ENCODE measurements at regions not wholly inside any gene's neighbourhood (a gene's known extent, or its start where the extent isn't known, plus 50 kb on each side); places are given as distances from the start of the nearest gene placed in this dataset.
"Not testable (repeated sequence)": the region's sequence is repeated elsewhere in the genome, so short reads cannot be mapped to it uniquely, and the experiment has no call there.

DNA sequence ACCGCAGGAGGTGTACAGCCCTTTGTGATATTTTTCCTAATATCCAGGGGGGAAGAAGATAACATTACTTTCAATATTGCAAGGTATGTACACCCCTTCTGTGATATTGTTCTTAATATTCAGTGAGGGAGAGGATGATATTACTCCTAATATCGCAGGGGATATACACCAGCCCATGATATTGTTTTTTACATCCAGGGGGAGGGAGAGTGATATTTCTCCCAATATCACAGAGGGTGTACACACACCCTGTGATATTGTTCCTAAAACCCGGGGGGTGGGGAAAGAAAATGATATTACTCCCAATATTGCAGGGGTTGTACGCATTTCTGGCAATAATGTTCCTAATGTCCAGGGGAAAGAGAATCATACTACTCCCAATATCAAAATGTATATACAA lies 58.0 kb upstream of the SLC25A48 start:
- DNase-seq, result no peak

DNA sequence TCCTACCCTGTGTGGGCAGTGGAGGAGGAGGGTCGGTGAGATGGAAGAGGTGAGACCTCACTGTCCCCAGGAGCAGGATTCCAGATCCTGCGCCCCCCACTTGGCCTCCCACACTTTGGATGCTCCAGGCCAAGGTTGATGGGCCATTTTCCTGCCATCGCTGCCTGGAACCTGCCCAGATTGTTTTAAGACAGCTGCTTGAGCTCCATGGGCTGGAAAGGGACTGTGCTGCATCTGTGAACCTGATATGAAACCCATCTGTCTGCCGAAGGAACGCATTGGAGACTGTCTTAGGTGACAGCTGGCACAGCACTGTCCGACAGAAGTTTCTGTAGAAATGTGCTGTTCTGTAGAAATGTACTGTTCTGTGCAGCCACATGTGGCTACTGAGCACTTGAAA lies 72.7 kb upstream of the SLC25A48 start:
- DNase-seq, result no peak

GRCh38 chr5:135759149-135759784 lies 75.2 kb upstream of the SLC25A48 start:
- no peak for DNase-seq

- no peak for DNase-seq
These were observed 80.5 kb upstream of the SLC25A48 start for GRCh38 chr5:135753990-135754389.

DNA sequence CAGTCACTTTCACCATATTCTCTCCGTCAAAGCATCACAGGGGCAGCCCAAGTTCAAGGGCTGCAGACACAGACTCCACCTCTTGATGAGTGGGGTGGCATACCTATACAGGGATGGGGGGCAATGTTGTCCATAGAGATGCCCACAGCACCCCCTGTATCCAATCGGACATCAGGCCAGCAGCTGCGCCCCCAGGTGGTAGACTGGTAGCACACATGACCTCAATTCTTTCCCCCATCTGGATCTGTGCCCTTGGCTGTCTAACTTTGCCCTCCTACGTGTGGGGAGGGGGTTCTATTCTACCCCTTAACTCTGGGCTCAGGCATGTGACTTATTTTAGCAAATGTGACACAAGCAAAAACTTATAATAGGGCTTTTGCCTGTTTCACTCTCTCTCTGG lies 84.0 kb upstream of the SLC25A48 start:
- DNase-seq, result no peak

DNA sequence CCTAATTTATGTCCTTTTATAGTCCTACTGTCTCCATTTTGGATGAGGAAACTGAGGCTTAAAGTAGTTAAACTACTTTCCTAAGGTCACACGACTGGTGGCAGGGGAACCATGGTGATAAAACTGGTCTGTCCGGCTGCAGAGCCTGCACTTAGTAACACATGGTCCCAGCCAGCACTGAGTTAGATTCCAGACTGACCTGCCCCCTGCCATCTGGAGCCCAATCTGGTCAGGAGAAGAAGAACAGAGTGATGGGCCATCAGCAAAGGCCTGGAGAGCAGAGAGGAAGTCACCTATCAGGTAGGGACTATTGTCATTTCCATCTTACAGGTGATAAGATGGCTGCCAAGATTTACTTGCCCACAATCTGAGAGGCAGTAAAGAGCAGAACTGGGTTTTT lies 86.6 kb upstream of the SLC25A48 start:
- no peak for DNase-seq

GRCh38 chr5:135745897-135746500 lies 88.5 kb upstream of the SLC25A48 start:
- no peak for DNase-seq

GRCh38 chr5:135743705-135744411 lies 90.6 kb upstream of the SLC25A48 start:
- no peak for DNase-seq

DNA sequence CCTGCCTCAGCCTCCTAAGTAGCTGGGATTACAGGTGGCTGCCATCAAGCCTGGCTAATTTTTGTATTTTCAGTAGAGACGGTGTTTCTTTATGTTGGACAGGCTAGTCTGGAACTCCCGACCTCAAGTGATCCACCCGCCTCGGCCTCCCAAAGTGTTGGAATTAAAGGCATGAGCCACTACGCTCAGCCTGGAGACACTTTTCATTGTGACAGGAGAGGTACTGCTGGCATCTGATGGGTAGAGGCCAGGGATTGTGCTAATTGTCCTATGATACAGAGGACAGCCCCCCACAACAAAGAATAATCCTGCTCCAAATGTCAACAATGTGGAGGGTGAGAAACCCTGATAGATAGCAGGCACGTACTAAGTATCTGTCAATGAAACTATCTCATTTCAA lies 91.3 kb upstream of the SLC25A48 start:
- no peak for DNase-seq

- not testable (repeated sequence) for DNase-seq
These were observed 92.2 kb upstream of the SLC25A48 start for GRCh38 chr5:135742240-135742639.

GRCh38 chr5:135741040-135741439 lies 93.4 kb upstream of the SLC25A48 start:
- DNase-seq, result no peak

DNA sequence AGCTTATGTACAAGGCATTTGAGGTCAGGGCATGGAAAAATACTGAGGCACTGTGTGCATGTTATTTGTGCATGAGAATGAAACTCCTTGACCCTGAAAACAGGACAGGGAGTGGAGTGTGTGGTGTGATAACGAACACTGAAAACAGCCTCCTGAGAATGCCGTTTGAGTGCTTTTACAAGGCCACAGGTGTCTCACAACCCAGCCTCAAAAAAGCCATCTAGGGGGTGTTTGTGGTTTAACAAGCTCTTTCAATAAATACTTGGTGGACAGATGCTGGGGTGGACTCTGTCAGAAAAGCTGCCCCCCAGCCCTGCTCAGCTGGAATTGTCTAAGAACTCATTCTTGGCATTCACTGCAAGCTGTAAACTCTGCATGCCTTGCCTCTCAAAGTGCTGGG lies 94.0 kb upstream of the SLC25A48 start:
- no peak for DNase-seq

GRCh38 chr5:135739383-135739981 lies 95.0 kb upstream of the SLC25A48 start:
- peak; percentile 18 for DNase-seq

GRCh38 chr5:135738564-135738875 lies 95.9 kb upstream of the SLC25A48 start:
- no peak for DNase-seq

DNA sequence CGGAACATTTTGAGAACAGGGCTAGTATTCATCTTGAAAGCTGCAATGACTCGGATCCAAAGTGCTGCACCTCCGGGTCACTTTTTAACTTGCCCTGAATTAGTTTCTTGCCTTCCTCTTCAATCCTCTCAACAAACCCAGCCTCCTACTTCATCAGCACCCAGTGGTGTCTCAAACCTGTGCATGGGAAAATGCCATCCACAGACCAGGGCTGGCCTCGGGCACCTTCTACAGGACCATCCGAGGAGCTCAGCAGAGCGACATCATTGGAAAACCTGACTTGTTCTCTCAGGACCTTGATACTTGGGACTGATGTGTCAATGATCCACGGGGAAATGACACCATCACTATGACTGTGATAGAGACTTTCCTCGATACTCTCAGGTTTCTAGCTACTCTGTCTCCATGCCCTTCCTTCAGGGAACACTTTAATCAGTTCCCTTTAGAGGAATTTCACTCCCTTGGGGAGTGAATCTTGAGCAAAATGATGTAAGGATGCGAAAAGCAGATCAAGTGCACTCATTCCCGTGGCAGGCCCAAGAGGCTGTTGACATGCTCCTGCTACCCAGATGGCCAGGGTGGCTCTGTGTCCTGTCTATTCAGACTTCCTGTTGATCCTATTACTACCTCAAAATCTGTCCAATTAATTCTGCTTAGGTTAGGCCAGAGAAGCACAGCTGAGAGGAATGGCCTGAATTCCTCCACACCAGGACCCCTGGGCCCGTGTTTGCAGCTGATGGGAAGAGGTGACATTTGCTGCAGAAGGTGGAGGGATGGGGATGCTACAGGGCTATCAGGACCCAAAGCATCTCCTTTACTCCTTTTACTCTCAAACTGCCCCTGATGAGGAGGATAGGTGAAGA lies 96.5 kb upstream of the SLC25A48 start:
- no peak for DNase-seq

DNA sequence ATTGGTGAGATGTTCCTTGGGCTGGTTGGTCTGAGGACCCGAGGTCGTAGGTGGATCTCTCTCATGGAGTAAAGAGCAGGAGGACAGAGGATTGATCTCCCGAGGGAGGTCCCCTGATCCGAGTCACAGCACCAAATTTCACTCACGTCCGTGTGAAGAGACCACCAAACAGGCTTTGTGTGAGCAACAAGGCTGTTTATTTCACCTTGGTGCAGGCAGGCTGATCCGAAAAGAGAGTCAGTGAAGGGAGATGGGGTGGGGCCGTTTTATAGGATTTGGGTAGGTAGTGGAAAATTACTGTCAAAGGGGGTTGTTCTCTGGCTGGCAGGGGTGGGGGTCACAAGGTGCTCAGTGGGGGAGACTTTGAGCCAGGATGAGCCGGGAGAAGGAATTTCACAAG lies 97.5 kb upstream of the SLC25A48 start:
- DNase-seq, result not testable (repeated sequence)

GRCh38 chr5:135735831-135736230 lies 98.6 kb upstream of the SLC25A48 start:
- DNase-seq, result no peak

DNA sequence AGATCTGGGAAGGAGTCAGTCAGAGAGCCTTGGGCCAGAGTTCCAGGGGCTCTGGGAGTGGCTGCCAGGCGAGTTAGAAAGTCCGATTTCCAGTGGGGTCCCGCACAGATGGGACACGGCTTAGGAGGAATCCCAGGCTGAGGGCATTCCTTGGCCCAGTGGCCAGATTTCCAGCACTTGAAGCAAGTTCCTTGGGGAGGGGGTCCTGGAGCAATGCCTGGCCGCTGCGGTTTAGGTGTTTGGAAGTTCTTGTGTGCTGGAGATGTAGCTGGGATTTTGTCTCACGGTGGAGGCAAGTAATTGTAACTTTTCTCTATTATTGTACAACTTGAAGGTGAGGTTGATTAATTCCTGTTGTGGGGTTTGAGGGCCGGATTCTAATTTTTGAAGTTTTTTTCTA lies 99.5 kb upstream of the SLC25A48 start:
- not testable (repeated sequence) for DNase-seq

GRCh38 chr5:135731034-135731433 lies 103.4 kb upstream of the SLC25A48 start:
- not testable (repeated sequence) for DNase-seq

GRCh38 chr5:135730161-135730560 lies 104.3 kb upstream of the SLC25A48 start:
- DNase-seq, result not testable (repeated sequence)

DNA sequence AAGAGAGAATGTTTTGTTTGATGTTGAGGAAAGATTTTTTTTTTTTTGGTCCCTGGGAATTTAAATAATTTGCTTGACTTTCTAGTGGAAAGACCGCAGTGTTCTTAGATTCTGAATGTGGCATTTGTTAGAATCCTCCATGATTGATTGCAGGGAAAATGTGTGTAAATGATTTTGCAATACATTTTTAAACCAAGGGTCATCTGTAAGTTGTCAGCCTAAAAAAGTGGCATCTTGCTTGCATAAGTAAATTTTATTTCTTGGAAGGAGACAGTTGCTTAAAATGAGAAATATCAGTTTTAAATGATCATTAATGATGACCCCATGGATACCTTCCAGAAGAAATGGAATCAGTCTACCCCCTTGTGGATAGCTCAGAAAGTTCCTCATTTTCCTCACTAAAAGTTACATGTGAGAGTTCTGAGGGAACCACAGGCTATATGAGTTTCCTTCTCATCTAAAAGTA lies 105.1 kb upstream of the SLC25A48 start:
- no peak for DNase-seq

GRCh38 chr5:135724617-135725016 lies 109.8 kb upstream of the SLC25A48 start:
- DNase-seq, result no peak

DNA sequence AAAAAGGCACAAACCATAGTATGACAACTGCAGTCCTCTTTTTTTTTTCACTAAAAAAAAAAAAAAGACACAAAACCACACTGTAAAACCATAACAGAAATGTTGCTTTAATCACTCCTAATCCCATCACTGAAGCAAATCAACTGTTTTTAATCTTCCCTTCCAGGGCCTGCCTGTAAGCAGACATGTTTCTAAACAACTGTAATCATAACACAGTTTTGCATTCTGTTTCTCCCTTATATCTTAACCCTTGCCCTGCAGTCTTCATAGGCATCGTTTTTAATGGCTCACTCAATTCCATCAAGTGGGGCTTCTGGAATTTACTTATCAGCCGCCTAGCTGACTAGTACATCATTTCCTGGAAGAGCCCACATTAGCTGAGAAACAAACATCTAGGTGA lies 111.0 kb upstream of the SLC25A48 start:
- DNase-seq, result no peak

All from kidney glomerular epithelial cell (primary cell).